ENCODE measurements at regions not wholly inside any gene's neighbourhood (a gene's known extent, or its start where the extent isn't known, plus 50 kb on each side); places are given as distances from the start of the nearest gene placed in this dataset.
"Not testable (repeated sequence)": the region's sequence is repeated elsewhere in the genome, so short reads cannot be mapped to it uniquely, and the experiment has no call there.

GRCh38 chr21:5217933-5218332 lies 5303.4 kb upstream of the TPTE start:
- DNase-seq (ENCODE audit: low read depth); H3K4me3 ChIP-seq (ENCODE audit: control insufficient read depth, low read depth, low read length): not testable (repeated sequence)

DNA sequence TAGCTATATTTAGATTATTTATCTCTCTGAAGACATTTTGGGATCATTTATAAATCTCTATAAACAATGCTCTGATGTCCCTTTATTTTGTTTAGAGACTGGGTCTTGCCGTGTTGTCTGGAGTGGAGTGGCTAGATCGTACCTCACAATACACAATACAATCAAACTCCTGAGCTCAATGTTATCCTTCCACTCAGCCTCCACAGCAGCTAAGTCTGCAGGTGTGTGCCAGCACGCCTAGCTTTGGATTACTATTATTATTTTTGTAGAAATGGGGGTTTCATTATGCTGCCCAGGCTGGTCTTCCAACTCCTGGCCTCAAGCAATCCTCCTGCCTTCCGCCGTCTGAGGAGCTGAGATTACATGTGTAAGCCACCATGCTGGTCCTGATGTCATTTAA lies 5301.4 kb upstream of the TPTE start:
- DNase-seq (ENCODE audit: low read depth); H3K4me3 ChIP-seq (ENCODE audit: control insufficient read depth, low read depth, low read length): not testable (repeated sequence)

- not testable (repeated sequence) for DNase-seq (ENCODE audit: low read depth); H3K4me3 ChIP-seq (ENCODE audit: control insufficient read depth, low read depth, low read length)
- peak; percentile 3 for TF ChIP-seq CTCF (IDR thresholded peaks at IDR 0.05; ENCODE audit: control insufficient read depth, insufficient read depth, low read depth, low read length, missing control alignments)
Measured at GRCh38 chr21:5220468-5220867, 5300.9 kb upstream of the TPTE start.

DNA sequence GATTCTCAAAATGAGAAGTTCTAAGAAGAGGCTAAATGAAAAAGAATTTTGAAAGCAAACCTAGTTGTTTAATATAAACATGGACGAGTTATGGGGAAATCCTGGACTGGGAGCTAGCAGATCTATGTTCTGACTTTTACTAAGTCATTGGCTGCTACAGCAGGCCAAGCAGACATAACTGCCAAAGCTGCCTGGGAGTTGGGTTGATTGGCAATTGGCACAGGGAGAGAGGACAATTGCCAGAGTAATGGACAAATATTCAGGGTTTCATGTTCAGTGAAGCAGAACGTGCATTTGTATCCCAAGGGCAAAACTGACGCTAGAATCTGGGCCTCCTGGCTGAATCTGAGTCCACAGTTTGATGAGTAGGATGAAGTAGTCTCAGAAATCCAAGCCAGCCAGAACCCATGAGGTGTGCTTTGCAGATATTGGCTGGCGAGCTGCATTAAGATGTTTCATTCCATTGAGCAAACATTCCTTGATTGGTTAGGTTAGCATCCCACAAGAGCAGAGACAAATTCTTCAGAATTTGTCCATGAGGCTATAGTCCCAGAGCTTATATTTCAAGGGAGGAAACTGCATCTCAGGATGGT lies 5299.8 kb upstream of the TPTE start:
- DNase-seq (ENCODE audit: low read depth); H3K4me3 ChIP-seq (ENCODE audit: control insufficient read depth, low read depth, low read length): not testable (repeated sequence)

- not testable (repeated sequence) for H3K4me3 ChIP-seq (ENCODE audit: control insufficient read depth, low read depth, low read length); DNase-seq (ENCODE audit: low read depth)
Measured at GRCh38 chr21:5222996-5223782, 5298.2 kb upstream of the TPTE start.

DNA sequence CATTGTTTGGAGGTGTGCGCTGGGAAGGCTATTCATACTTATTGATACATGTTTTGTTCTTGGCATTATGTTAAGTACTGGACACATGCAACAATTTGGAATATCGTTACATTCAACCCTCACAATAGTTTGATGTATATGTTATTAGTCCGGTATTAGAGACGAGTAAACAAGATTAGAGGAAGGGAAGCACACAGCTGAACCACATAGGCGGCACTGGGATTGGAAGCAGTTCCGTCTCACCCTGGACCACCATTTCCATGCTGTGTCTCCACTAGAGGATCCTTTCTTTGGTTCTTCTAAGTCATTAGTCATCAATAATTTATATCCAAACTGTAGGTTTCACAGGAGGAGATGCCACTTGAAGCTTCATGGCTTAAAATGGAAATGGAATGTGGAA lies 5297.2 kb upstream of the TPTE start:
- not testable (repeated sequence) for DNase-seq (ENCODE audit: low read depth)

GRCh38 chr21:5227252-5227651 lies 5294.1 kb upstream of the TPTE start:
- H3K4me3 ChIP-seq (ENCODE audit: control insufficient read depth, low read depth, low read length); DNase-seq (ENCODE audit: low read depth): not testable (repeated sequence)

More for the DNA sequence above, 5297.2 kb upstream of the TPTE start:
- not testable (repeated sequence) for H3K4me3 ChIP-seq (ENCODE audit: control insufficient read depth, low read depth, low read length)

DNA sequence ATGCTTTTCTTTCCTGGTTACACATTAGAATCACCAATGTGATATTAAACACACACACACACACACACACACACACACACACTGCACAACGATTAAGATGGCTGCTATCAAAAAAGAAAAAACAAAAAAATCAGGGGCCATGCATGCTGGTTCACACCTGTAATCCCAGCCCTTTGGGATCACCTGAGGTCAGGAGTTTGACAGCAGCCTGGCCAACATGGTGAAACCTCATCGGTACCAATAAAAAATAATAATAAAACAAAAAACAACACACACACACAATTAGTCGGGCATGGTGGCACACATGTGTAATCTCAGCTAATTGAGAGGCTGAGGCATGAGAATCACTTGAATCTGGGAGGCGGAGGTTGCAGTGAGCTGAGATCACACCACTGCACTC lies 5290.8 kb upstream of the TPTE start:
- not testable (repeated sequence) for H3K4me3 ChIP-seq (ENCODE audit: control insufficient read depth, low read depth, low read length); DNase-seq (ENCODE audit: low read depth)

- DNase-seq (ENCODE audit: low read depth); H3K4me3 ChIP-seq (ENCODE audit: control insufficient read depth, low read depth, low read length): not testable (repeated sequence)
Measured at GRCh38 chr21:5231261-5231660, 5290.1 kb upstream of the TPTE start.

DNA sequence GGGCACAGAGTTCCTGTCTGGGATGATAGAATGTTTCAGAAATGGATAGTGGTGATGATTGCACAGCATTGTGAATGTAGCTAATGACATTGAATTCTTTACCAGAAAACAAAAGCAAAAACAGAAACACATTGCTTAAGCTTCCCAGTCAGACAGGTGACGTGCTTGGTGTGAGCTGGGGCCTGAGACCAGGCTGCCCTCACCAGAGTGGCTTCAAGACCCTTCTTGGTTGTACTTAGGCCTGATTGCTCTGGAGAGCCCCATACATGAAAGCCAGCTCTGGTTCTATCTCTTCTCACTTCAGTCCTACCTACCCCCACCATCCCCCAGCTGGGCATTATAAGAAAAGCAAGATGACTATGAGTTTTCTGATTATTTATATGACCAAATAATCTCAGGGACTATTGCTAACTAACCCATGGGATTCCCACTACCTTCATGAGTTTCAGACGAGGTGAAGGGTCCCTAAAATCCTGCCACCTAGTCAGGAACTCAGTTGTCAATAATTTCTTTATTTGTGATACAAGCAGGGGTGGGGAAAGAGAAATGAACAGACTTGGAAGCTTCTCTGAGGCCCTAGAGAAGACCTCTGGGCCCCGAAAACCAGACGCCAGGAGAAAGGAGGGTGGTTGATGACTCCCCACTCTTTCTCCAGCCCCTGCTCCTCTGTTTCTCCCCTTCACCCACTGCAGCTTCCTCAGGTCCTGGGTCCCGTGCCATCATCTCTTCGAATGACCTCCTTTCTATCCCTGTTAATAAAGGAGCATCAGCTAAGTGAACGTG lies 5289.0 kb upstream of the TPTE start:
- DNase-seq (ENCODE audit: low read depth): not testable (repeated sequence)

GRCh38 chr21:5235761-5236160 lies 5285.6 kb upstream of the TPTE start:
- H3K4me3 ChIP-seq (ENCODE audit: control insufficient read depth, low read depth, low read length); DNase-seq (ENCODE audit: low read depth): not testable (repeated sequence)

More for the DNA sequence above, 5289.0 kb upstream of the TPTE start:
- not testable (repeated sequence) for H3K4me3 ChIP-seq (ENCODE audit: control insufficient read depth, low read depth, low read length)

GRCh38 chr21:5236846-5237675 lies 5284.3 kb upstream of the TPTE start:
- H3K4me3 ChIP-seq (ENCODE audit: control insufficient read depth, low read depth, low read length); DNase-seq (ENCODE audit: low read depth): not testable (repeated sequence)

DNA sequence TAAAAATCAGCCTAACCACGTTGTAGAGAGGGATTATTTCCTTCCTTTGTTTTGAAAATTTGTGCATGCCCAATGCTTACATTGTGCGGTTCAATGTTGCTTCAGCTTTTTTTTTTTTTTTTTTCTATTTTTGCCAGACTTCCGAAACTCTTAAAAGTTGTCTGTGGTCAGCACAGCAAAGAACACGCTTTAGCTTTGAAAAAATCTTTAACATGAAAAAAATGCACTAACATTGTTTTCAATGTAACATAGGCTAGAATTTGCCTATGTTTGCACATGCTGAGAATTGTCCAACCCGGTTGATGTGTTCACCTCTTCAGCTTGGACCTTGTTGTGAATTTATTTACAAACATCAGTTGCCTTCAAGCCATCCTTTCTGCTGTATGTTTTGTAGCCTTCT lies 5280.9 kb upstream of the TPTE start:
- not testable (repeated sequence) for H3K4me3 ChIP-seq (ENCODE audit: control insufficient read depth, low read depth, low read length)

GRCh38 chr21:5242732-5243131 lies 5278.7 kb upstream of the TPTE start:
- not testable (repeated sequence) for H3K4me3 ChIP-seq (ENCODE audit: control insufficient read depth, low read depth, low read length)

More for the DNA sequence above, 5280.9 kb upstream of the TPTE start:
- not testable (repeated sequence) for DNase-seq (ENCODE audit: low read depth)

DNA sequence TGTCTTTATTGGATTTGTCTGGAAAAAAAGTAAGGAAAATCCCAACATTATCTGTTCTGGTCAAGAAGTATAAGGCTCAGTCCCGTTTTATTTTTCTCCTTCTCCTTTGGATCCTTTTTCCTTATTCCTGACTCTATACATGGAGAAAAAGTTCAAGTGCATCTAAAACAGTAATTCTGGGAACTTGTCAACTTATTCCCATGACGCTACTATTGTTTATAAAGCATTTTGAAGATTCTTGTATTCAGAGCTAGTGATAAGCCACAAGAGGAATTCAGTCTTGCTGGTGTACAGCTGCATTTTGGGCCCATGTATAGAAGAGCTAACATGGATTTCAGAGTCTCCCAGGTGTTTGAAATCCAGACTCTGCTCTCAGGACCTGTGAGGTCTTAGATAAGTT lies 5278.1 kb upstream of the TPTE start:
- not testable (repeated sequence) for DNase-seq (ENCODE audit: low read depth); H3K4me3 ChIP-seq (ENCODE audit: control insufficient read depth, low read depth, low read length)

More at GRCh38 chr21:5242732-5243131, 5278.7 kb upstream of the TPTE start:
- DNase-seq (ENCODE audit: low read depth): not testable (repeated sequence)

DNA sequence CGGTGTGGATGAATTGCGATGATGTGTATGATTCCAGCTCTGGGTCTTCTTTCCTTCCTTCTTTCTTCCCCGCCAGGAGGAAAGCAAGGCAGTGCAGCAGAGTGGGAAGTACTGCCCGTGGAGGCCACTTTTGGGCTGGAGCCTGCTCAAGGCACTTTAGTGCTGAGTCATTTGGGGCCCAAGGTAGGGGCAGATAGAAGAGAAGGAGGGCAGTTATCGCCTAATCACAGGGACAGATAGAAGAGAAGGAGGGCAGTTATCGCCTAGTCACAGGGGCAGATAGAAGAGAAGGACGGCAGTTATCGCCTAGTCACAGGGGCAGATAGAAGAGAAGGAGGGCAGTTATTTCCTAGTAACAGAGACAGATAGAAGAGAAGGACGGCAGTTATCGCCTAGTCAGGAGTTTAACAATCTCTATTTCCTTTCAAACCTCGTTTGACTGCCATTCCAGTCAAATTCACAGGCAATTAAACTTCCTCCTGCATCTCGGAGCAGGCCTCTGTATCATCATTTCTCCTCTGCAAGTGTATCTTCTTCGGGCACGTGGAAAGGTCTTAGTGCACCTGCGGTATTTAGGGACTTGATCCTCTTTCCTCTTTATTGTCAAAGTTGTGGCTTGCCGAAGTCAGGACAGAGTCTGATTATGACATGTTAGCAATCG lies 5277.5 kb upstream of the TPTE start:
- not testable (repeated sequence) for H3K4me3 ChIP-seq (ENCODE audit: control insufficient read depth, low read depth, low read length); DNase-seq (ENCODE audit: low read depth)

Measured in AG09309 (cell line).